ENCODE measurements at regions not wholly inside any gene's neighbourhood (a gene's known extent, or its start where the extent isn't known, plus 50 kb on each side); places are given as distances from the start of the nearest gene placed in this dataset.

DNA sequence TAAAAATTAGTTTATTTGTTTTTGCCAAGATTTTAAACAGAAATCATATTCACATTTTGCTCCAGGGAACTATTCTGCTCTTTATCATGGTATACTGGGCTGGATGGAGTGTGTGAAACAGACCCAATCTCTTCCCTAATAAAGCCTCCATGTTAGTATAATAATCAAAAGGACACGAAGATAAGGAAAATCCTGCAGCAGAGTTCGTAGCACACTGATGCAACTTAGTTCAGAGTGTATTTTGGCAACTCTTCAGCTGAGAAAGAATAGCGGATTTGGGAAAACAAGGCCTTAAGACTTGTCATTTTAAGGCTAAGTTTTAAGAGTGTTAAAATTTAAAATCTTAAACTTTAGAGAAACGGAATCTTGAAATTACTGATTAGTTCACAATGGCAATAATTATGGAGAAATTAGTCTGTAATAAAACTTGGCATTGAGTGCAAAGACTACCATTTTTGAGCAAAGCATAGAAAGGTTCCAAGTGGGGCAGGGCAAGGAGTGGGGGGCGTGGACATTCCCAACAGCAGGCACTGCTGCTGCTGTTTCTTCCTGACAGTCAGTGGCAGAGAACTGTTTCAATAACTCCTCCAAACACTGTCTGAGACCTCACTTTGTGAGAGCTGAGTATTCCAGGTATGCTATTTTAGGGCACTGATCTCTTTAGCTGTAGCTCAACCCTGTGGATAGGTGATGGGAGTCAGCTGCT, 225.0 kb downstream of the HRH4 start:
- no peak overlapping the region for H3K27ac ChIP-seq
- TF ChIP-seq CTCF (conservative IDR thresholded peaks at IDR 0.05) (no peak), ZFX (IDR thresholded peaks at IDR 0.05) (no peak)

- H3K27ac ChIP-seq = no peak overlapping the region
- no peak for TF ChIP-seq CTCF (conservative IDR thresholded peaks at IDR 0.05)
- no peak for TF ChIP-seq ZFX (IDR thresholded peaks at IDR 0.05)
Measured at GRCh38 chr18:24695168-24695567, 234.7 kb downstream of the HRH4 start.

- no peak overlapping the region for H3K27ac ChIP-seq
Measured at GRCh38 chr18:24702001-24702515, 241.6 kb downstream of the HRH4 start.

DNA sequence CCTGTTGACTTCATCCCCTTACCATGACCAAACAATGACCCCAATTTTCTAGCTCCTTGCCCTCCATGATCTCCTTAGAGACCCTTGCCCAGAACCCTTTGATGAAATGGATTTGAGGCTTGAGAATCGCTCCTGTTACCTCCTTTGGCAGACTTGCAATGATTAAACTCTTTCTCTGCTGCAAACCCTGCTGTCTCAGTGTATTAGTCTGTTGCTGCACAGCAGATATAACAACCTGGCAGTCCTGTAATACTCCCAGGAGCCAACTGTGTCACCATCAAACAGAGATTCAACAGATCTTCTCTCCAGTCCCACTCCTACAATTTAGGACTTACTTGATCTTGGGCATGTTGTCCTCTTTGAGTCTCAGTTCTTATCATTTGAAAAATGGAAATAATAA, 242.9 kb downstream of the HRH4 start:
- no peak overlapping the region for H3K27ac ChIP-seq
- TF ChIP-seq ZFX (IDR thresholded peaks at IDR 0.05) = no peak
- no peak for TF ChIP-seq CTCF (conservative IDR thresholded peaks at IDR 0.05)

More at GRCh38 chr18:24702001-24702515, 241.6 kb downstream of the HRH4 start:
- TF ChIP-seq ZFX (IDR thresholded peaks at IDR 0.05) (no peak), CTCF (conservative IDR thresholded peaks at IDR 0.05) (no peak)

GRCh38 chr18:24704946-24705630, 244.7 kb downstream of the HRH4 start:
- H3K27ac ChIP-seq = no peak overlapping the region
- no peak for TF ChIP-seq CTCF (conservative IDR thresholded peaks at IDR 0.05)
- TF ChIP-seq ZFX (IDR thresholded peaks at IDR 0.05) = no peak

DNA sequence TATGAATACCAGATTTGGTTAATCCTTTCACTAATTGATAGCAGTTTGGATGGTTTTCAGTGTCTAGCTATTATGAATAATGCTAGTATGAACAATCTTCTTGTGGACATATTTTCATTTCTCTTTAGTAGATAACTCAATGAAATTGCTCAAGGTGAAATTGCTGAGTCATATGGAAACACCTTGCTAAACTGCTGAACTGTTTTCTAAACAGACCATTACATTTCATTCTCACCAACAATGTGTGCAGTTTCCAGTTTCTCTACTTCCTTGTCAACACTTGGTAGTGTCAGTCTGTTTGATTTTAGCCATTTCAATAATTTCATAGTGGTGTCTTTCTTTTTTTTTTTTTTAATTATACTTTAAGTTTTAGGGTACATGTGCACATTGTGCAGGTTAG, 250.0 kb downstream of the HRH4 start:
- TF ChIP-seq CTCF (conservative IDR thresholded peaks at IDR 0.05) = no peak
- TF ChIP-seq ZFX (IDR thresholded peaks at IDR 0.05) = no peak
- no peak overlapping the region for H3K27ac ChIP-seq

GRCh38 chr18:24719791-24720190, 259.4 kb downstream of the HRH4 start:
- H3K27ac ChIP-seq = no peak overlapping the region
- TF ChIP-seq ZFX (IDR thresholded peaks at IDR 0.05) (no peak), CTCF (conservative IDR thresholded peaks at IDR 0.05) (no peak)
